GM12864 (cell line): ENCODE measurements at regions not wholly inside any gene's neighbourhood (a gene's known extent, or its start where the extent isn't known, plus 50 kb on each side); places are given as distances from the start of the nearest gene placed in this dataset.

Experiments
- DNase-seq: peaks from one replicate; pipeline ENCODE4 v3.0.0-alpha.2; 2011; ENCODE audit warnings: low read depth
- H3K4me3 ChIP-seq: 2 replicates; pipeline ENCODE4 v1.5.1; 2011; ENCODE audit warnings: mild to moderate bottlenecking, low read depth, low read length, control low read depth
- CTCF ChIP-seq: IDR thresholded peaks from 2 replicates; pipeline ENCODE4 v1.5.1; 2011; ENCODE audit warnings: low read depth, mild to moderate bottlenecking, moderate library complexity, low read length, control low read depth, inconsistent platforms; ENCODE audit errors: missing control alignments

- no peak for DNase-seq
Measured at GRCh38 chr6:14934844-14935243, 311.0 kb upstream of the JARID2 start.

GRCh38 chr6:14936861-14937260 lies 309.0 kb upstream of the JARID2 start:
- TF ChIP-seq CTCF = no peak
- DNase-seq = no peak
- no peak overlapping the region for H3K4me3 ChIP-seq

More at GRCh38 chr6:14934844-14935243, 311.0 kb upstream of the JARID2 start:
- no peak for TF ChIP-seq CTCF
- H3K4me3 ChIP-seq = no peak overlapping the region

- no peak overlapping the region for H3K4me3 ChIP-seq
- DNase-seq = no peak
- no peak for TF ChIP-seq CTCF
Measured at GRCh38 chr6:14943116-14943515, 302.8 kb upstream of the JARID2 start.

GRCh38 chr6:14944593-14944992 lies 301.3 kb upstream of the JARID2 start:
- TF ChIP-seq CTCF = no peak
- no peak overlapping the region for H3K4me3 ChIP-seq
- no peak for DNase-seq

- no peak for DNase-seq
- no peak for TF ChIP-seq CTCF
- H3K4me3 ChIP-seq = no peak overlapping the region
Measured at GRCh38 chr6:14945461-14946185, 300.2 kb upstream of the JARID2 start.

- no peak for TF ChIP-seq CTCF
- no peak overlapping the region for H3K4me3 ChIP-seq
- DNase-seq = no peak
Measured at GRCh38 chr6:14946753-14947152, 299.1 kb upstream of the JARID2 start.
